HG03066 (cell line): ENCODE measurements at regions not wholly inside any gene's neighbourhood (a gene's known extent, or its start where the extent isn't known, plus 50 kb on each side); places are given as distances from the start of the nearest gene placed in this dataset.

Experiments used
- ATAC-seq: cut with Tn5 transposase; IDR thresholded peaks from one replicate; pipeline ENCODE4 v1.9.1; 2021; ENCODE audit warnings: low read depth; ENCODE audit not compliant: unreplicated experiment

DNA sequence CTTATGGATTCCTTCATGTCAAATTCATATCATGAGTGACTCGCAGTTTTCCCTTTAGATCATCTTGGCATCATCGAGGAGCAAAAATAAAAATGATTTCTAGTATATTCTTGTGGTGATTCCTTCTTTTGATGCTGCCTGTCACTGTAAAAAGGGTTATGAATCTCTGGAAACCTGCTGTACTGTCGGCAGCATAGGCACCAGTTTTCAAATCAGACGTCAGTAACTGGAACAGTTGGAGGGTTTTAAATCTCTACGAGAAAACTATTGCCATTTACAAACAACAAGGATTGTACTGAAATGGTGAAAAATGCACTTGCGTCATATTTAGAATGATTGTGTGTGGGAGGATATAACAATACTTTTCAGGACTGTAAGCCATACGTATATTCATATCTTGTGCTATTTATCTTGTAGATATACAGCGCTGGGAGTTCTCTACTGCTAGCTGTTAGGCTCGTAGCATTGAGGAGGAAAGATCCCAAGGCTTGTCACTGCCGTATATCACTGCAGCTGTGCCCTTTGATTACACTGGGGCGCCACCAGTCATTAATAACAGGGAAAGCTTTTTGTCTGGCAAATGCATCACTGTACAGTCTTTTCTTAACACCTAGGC, 320.7 kb downstream of the MTX2 start:
- ATAC-seq, result no peak

DNA sequence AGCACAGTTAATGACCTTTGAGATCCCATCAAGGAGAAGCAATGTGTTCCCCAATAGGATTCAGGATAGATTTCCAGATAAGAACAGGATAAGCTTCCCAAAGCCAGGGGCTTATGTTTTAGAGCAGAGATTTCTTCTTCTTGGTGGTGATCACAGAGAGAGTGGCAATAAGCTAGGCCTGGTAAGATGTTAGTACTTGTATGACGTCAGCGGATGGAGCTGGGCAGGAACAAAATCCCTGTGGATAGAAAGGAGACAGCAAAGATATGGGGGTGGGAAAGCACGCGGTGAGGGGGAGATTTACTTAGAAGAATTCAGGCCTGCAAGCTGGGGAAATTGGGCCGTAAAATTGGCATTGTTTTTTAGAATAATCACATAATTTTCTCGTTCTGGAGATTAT, 323.0 kb downstream of the MTX2 start:
- no peak for ATAC-seq

DNA sequence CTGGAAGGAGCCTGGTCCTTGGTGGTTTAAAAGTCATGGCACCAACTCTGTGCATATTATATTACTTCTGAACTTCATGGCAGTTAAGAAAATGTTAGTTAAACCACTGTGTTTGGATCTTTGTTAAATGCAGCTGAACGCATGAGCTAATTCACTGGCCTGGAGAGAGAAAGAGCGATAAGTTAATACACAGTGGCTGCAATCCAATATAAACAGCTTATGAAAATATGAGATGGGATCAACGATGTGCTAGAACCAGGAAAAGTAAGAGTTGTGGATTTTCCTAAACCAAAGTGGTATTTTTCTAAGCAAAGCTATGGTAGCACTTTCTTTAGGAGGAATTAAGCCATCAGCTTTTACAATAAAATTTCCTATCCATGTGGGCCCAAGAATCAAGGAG, 326.7 kb downstream of the MTX2 start:
- ATAC-seq, result no peak

DNA sequence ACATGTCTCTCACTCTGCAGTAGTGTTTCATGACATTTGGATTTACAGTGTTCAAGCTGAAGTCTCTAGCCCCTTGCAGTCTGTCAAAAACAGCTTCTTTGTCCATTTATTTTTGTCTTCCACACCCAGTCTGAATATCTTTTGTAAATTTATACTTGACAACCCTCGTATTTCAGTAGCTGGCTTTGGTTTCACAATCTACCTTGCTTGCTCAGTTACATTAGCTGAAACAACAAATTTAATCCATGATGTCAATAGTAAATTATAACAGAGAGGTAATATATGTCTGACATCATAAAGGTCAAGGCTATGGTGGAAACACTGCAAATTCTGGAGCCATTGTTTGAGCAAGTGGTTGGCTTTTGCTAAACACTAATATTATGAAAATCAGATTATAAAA, 328.7 kb downstream of the MTX2 start:
- no peak for ATAC-seq

DNA sequence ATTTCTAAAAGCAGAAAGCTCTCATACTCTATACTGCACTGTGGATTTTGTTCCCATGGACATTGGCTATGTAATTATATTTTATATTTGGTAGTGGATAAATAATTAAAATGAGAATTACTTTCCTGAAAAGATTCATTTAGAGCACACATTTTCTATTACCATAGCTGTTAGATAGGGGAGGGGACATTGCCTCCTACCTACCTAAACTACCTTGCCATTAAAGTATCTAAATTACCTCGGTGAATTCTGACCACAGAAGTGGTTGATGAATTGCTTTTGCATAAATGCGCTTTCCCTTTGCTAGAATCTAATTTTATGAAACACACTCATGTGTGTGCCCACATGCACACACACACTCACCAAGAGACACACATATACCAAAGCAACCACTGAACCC, 329.1 kb downstream of the MTX2 start:
- no peak for ATAC-seq

DNA sequence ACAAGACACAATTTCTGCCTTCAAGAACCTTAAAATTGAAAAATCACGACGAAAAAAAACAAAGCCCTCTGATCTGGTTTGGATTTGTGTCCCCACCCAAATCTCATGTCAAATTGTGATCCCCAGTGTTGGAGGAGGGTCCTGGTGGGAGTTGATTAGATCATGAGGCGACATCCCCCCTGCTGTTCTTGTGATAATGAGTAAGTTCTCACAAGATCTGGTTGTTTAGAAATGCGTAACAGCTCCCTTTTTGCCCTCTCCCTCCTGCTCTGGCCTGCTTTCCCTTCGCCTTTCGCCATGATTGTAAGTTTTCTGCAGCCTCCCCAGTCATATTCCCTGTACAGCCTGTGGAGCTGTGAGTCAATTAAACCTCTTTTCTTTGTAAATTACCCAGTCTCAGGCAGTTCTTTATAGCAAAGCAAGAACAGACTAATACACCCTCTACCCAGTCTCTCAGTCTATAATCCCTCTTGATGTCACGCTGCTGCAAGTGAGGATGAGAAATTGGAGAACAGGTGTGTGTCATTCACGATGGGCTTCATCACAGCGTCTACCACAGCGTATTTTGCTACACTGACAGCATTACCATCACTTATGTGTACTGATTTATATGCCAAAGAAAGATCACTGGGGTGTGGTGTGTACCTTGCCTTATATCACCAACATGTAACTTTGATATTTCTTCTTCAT, 330.7 kb downstream of the MTX2 start:
- ATAC-seq, result no peak

DNA sequence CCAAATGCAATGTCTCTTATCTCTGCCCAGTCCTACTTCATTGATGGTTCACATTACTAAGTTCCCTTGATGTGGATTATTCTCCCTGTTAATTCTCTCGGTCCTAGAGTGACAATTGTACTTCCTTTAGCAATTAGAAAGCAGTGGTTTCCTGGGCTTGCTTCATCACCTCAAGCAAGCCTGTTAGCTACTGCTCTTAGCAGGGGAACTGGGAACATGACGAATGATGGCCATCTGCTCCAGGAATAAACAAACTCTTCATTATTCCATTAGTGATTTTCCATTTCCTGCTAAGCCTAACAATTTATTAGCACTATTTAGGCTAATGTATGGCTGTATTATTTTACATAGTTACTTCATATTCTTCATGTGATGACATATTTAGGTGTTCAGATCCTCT, 331.8 kb downstream of the MTX2 start:
- ATAC-seq, result no peak

DNA sequence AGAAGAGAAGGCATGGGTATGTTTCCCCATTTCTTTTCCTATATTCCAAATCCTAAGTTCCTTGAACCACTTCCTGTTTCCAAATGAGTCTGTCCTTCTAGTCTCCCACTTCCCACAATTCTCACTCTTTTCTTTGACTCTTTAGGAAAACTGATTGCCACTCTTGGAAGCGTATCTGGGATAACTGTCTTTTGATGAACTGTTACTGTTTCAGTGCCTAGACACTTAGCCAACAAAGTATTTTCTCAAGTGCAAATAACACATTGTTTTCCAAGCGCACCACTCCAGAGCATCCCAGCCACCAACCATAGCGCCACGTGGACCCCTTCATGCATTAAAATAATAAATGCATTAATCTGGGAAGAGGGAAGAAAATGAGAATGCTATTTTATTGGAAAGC, 342.8 kb downstream of the MTX2 start:
- ATAC-seq, result no peak

DNA sequence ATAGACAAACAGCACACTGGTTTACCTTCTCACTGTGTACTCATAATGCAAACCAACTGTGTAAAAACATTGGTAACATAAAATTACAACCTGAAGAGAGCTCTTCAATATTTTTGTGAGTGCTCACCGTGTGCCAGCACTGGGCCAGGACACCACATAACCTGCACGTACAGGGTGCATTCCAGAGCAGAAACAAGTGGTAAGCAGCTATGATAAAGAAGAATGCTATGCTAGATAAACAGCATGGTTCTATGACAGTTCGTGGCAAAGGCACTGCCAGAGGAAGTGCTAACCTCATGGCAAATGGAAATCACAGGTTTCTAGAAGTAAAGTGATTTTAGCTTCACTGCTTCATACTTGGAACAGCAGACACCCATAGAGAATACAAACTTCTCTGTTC, 343.5 kb downstream of the MTX2 start:
- no peak for ATAC-seq

DNA sequence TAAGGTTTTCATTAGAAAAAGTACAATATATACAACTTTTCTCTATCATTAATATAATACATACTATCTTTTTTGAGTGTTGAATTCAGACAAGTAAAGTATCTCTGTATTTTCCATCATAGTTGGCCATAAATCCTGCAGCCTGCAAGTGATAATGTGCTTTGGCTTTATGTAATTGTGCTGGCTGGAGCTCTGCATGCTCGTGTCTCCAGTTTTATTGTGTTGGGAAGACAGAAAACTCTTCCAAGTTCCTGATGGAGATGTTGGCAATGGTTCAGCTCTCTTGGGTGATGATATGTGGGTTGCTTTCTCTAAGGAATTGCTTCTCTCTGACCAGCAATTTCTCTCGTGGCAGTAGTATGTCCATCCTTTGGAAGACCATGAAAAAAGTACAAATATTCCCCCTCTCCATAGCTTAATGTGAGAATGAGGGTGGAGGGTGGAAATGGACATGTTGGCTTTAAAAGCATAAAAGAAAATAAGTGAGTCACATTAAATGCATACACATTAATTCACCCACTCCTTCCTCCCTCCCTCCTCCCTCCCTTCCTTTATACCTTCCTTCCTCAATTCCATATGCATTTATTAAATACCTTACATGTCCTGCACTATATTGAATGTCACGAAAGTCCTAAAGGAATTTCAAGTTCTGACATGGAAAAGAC, 344.2 kb downstream of the MTX2 start:
- no peak for ATAC-seq

DNA sequence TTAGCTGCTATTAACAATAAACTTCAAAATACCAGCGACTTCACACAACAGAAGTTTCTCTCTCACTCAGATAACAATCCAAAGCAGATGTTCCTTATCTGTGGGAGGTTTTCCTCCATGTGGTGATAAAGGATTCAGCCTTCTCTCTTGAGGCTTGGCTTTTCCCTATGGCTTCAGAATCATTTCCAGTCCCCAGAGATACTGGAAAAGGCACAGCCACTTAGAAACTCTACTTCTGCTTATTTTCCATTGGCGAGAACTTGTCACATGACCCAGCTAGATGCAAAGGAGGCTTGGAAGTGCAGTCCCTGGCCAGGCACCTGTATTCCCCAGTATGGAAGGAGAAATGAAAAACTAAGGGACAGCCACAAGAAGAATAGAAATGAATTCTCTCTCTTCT, 344.8 kb downstream of the MTX2 start:
- no peak for ATAC-seq

DNA sequence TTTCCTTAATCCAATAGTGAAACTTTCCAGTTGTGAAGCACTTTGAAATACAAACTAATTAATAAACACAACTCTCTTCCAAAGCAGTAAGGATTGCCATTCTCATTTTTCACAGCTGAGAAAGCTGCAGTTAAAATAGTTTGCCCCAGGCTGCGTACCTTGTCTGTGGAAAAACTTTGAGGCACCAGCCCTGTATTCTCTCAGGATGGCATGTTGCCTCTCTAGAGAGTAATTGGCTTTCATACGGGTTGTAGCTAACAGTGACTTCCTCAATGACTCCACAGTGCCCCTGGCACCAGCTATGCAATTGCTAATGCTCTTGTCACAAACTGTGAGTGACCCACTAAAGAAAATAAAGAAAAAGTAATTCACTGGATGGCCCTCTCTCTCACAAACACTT, 345.7 kb downstream of the MTX2 start:
- no peak for ATAC-seq

DNA sequence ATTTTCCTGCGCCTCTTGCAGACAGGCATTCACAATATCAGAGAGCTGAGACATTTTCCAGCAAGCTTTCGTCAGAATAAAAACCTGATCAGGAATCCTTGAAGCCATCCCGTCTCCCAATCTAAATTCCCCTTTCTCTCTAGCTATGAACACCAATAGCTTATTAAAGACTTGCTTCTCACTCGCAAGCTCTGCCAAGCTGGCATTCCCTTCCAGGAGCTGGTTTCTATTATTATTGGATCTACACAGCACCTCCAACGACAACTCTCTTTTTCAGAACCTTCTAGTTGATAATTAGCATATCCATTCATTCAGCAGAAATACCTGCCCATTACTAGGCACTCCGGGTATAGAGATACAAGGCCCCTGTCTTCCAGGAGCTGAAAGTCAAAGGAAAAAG, 350.3 kb downstream of the MTX2 start:
- ATAC-seq, result no peak

DNA sequence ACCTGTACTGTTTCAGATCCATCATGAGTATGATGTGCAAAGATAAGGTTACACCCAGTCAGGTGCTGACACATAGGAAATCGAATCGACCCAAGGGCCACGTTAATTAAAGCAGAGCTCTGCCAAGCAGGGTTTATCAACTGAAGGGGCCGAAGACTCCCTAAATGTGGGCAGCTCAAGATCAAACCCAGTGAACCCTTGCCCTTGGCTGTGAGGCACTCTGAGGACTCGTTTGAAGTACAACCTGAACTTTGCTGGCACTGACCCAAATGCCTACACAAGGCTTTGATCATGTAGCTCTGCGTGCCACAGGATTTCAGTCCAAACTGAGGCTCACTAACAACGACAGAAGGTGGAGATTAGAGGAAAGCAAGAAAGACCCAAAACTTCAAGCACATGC, 352.1 kb downstream of the MTX2 start:
- ATAC-seq, result no peak

DNA sequence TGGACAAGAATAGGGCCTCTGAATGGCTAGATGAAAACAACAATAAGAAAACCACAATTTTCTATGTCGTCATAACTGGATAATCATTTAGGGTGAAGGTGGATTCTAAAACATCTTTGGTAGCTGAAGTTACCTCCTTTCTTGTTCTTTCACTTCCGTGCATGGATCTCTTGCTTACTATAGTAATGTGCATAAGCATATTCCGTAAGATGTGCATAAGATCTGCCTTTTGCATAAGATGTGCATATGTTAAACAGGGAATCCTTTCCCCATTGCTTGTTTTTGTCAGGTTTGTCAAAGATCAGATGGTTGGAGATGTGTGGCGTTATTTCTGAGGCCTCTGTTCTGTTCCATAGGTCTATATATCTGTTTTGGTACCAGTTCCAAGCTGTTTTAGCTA, 353.6 kb downstream of the MTX2 start:
- ATAC-seq, result no peak

DNA sequence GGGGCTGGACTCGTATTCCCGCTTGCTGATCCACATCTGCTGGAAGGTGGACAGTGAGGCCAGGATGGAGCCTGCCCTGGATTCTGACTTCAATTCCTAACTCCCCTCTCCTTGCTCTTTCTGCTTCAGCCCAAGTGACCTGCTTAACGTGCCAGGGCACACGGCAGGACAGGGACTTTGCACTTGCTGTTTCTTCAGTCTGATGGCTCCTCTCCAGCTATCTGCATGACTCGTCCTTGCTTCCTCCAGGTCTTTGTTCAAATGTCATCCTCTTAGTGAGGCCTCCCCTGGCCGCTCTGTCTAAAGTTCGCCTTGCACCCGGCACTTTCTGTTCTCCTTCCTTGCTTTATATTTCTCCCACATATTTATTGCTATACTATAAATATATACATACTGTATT, 357.6 kb downstream of the MTX2 start:
- no peak for ATAC-seq

DNA sequence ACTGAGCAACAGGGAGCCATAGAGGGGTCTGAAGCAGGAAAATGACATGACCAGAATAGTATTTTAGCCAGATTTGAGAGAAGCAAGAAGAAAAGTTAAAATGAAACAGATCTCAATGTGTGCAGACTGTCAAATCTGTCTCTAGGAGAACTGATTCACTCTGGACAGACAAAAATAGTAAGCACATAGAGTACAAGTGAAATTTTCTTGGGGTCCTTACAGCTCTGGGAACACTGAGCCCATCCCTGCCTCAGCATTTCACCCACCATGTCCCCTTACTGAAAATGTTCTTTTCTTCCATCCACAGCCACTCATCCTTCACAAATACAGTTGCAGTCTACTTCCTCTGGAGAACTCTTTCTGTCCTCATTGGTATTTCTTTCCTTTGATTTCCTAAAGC, 359.2 kb downstream of the MTX2 start:
- ATAC-seq, result no peak

DNA sequence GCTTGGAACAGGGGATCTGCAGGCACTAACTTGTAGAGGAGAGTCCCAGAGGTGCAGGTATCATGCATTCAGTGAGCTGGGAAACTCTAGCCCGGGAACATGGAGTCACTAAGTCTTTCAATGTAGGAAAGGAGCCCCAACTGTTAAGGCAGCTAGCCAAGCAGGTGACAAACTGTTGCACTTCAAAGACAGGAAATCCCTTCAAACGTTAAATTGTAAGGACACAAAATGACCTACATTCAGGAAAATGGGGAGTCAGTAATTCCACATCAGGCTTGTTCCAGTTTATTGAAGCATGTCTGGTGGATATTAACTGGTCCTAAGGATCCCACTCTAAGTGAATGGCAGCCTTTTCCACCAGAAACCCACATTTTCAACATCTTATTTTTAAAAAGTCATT, 364.5 kb downstream of the MTX2 start:
- no peak for ATAC-seq

DNA sequence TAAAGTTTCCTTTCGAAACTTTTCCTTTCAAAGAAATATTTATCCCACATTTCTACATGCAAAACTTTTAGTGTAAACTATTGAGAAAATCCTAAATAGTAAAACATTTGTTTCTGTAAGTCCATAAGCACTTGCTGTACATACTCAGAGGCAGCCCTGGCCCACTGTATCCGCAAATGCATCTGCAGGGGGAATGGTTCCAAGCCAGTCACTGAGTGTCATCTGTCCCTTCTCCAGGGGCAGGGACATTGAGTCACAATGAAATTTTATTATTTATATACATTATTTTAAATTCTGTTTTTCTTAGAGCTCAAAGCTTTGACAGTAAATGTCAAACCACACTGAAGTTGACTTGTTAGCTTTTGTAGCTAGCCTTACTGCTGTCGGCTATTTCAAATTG, 367.2 kb downstream of the MTX2 start:
- ATAC-seq, result no peak

DNA sequence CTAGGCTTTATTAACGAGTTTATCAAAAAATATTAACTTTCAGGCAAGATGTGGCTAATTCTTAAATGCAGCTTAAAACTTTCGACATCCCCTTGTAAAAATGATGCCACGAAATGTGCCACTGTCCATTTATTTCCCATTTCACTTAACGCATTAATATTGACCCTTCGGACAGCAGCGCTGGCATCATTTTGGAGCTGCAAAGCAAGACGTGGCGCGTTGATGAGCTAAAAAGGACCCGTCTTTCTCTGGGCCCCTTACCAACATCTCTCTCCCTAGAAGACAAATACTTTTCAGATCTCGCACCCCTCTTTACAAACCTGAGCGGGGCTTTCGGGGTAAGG, 367.9 kb downstream of the MTX2 start:
- ATAC-seq, result no peak

DNA sequence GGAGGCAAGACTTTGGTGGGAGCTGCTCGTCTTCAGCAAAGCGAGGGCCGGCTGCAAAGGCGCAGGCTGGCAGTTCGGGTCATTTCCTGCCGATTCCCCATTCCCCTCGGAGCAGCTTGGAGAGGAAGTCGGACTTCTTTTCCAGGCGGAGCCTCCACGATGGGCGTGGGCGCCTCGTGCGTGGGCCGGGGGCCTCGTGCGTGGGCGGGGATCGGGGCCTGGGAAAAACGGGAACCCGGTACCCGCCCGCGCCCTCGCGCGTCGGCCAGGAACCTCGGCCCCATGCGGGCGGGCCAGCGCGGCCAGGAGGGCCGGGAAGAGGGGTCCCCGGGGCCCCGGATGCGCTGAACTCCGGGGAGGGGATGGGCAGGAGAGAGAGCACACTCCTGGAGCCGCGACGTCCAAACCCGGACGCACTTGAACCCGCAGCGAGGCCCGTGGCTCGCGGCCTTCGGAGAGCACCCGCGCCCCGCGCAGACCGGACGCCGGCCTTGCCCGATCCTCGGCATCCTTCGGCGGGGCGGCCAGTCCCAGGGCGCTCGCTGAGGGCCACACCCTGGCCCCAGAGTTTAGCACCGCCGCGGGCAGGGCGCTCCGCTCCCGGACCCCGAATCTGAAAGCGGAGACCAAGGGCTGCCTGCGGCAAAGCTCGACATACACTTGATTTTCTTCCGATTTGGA, 368.4 kb downstream of the MTX2 start:
- ATAC-seq, result peak; percentile 25
